K562 (cell line): ENCODE measurements at regions not wholly inside any gene's neighbourhood (a gene's known extent, or its start where the extent isn't known, plus 50 kb on each side); places are given as distances from the start of the nearest gene placed in this dataset.

ENCODE experiments used
- ATAC-seq: fragments of 200-7000 bp; cut with Tn5 transposase; 3 replicates; pipeline ENCODE4 v1.9.1; 2020; ENCODE audit warnings: moderate library complexity
- BruUV-seq: library from RNA; stranded (reverse); fragments of 400-500 nt; replicated peaks from 2 replicates; lab custom pipeline; 2021; lab: Mats Ljungman, UMichigan
- CTCF ChIA-PET: fragments of 300-600 bp; formaldehyde crosslinking; extraction: SDS; loops from one replicate; lab custom pipeline; 2021; ENCODE audit warnings: low intra/inter-chr PET ratio; lab: Yijun Ruan, JAX
- POLR2A ChIA-PET: fragments of 300-600, 350-650 bp; sonication (Branson Sonifier 250); formaldehyde crosslinking; extraction: SDS; loops from one replicate; lab custom pipeline; 2021; ENCODE audit warnings: antibody characterized with exemption, inconsistent platforms; lab: Yijun Ruan, JAX
- DNase-seq, 4 experiments: peaks; one replicate each; pipeline versions ENCODE4 v3.0.0 to v3.0.0-alpha.2; 2011 to 2018; ENCODE audit warnings: low spot score in 3 of 4, mixed read lengths in 3 of 4; ENCODE audit errors: extremely low read depth in 1 of 4
- FAIRE-seq: peaks from 2 replicates; lab custom pipeline; 2011; peaks lifted over from hg19 to GRCh38; lab: Jason Lieb, UNC
- H2AFZ ChIP-seq: 2 replicates; pipeline ENCODE4 v1.6.0; 2011; ENCODE audit warnings: low read depth, low read length, control low read depth, inconsistent platforms
- H3K27ac ChIP-seq: fragments of 200-600 bp; 3 replicates; pipeline ENCODE4 v1.8.0; 2011; ENCODE audit warnings: low read depth, mild to moderate bottlenecking, control low read depth, inconsistent platforms, low read length, moderate library complexity, mixed read lengths; ENCODE audit errors: extremely low read depth
- H3K27me3 ChIP-seq, 2 experiments: fragments of 300-600 bp in 1 of 2; 2 replicates in 1 of 2; 3 replicates in 1 of 2; pipeline versions ENCODE4 v1.6.0 to v1.8.0; 2011; ENCODE audit warnings: inconsistent platforms in 2 of 2, low read length in 2 of 2, mild to moderate bottlenecking in 1 of 2, mixed read lengths in 1 of 2, moderate library complexity in 1 of 2; ENCODE audit not compliant: control insufficient read depth in 2 of 2, insufficient read depth in 2 of 2
- H3K36me3 ChIP-seq: fragments of 300-600 bp; 3 replicates; pipeline ENCODE4 v1.8.0; 2011; ENCODE audit warnings: mild to moderate bottlenecking, low read length, inconsistent platforms; ENCODE audit not compliant: control insufficient read depth, insufficient read depth
- H3K4me1 ChIP-seq, 2 experiments: fragments of 200-600 bp in 1 of 2; replicated peaks in 1 of 2; 2 replicates in 1 of 2; 3 replicates in 1 of 2; pipeline versions ENCODE4 v1.5.1 to v1.8.0; 2011; ENCODE audit warnings: inconsistent platforms in 2 of 2, low read length in 2 of 2, mild to moderate bottlenecking in 1 of 2, mixed read lengths in 1 of 2, moderate library complexity in 1 of 2; ENCODE audit not compliant: control insufficient read depth in 2 of 2, insufficient read depth in 2 of 2
- H3K4me2 ChIP-seq: 2 replicates; pipeline ENCODE4 v1.6.1; 2011; ENCODE audit warnings: low read length, control low read depth, inconsistent platforms, mixed read lengths; ENCODE audit not compliant: insufficient read depth
- H3K4me3 ChIP-seq: fragments of 200-600 bp; sonication (generic), shearing (Covaris generic); 2 replicates; pipeline ENCODE4 v1.5.1; 2016; ENCODE audit warnings: control low read depth, inconsistent platforms
- H3K79me2 ChIP-seq: fragments of 200-600 bp; 3 replicates; pipeline ENCODE4 v1.8.0; 2011; ENCODE audit warnings: low read length, inconsistent platforms; ENCODE audit not compliant: control insufficient read depth, insufficient read depth
- H3K9ac ChIP-seq, 2 experiments: 2 replicates each; pipeline versions ENCODE4 v1.6.0 to v1.6.1; 2011; ENCODE audit warnings: low read depth in 2 of 2, low read length in 2 of 2, control low read depth in 1 of 2, inconsistent platforms in 1 of 2, mild to moderate bottlenecking in 1 of 2, mixed read lengths in 1 of 2; ENCODE audit not compliant: insufficient read depth in 1 of 2
- H3K9me1 ChIP-seq: one replicate; pipeline ENCODE4 v1.6.0; 2011; ENCODE audit warnings: inconsistent platforms, mild to moderate bottlenecking, low read length, moderate library complexity; ENCODE audit not compliant: control insufficient read depth, insufficient read depth
- H3K9me3 ChIP-seq: replicated peaks from 2 replicates; pipeline ENCODE4 v1.5.1; 2011; ENCODE audit warnings: low read depth, low read length, inconsistent platforms; ENCODE audit not compliant: control insufficient read depth, insufficient read depth
- H4K20me1 ChIP-seq: replicated peaks from 2 replicates; pipeline ENCODE4 v1.6.1; 2011; ENCODE audit warnings: low read length, inconsistent platforms, mixed read lengths; ENCODE audit not compliant: control insufficient read depth, insufficient read depth
- EP300 ChIP-seq: IDR thresholded peaks from 2 replicates; pipeline ENCODE4 v1.6.1; 2012; ENCODE audit warnings: low read length, improper control_type of control experiment
- HNRNPK ChIP-seq: fragments of 200-400 bp; formaldehyde crosslinking; IDR thresholded peaks from one replicate; pipeline ENCODE4 v1.6.1; 2018; ENCODE audit warnings: mild to moderate bottlenecking, low read depth, low read length; ENCODE audit not compliant: poor library complexity, severe bottlenecking
- NFIX ChIP-seq: fragments of 250-450 bp; sonication (Bioruptor Pico); IDR thresholded peaks from 2 replicates; pipeline ENCODE4 v1.4.0; 2020; ENCODE audit warnings: low read depth, mild to moderate bottlenecking, moderate library complexity
- RBFOX2 ChIP-seq: fragments of 200-400 bp; formaldehyde crosslinking; IDR thresholded peaks from 2 replicates; pipeline ENCODE4 v1.6.1; 2017; ENCODE audit warnings: low read depth, mild to moderate bottlenecking, low read length, moderate library complexity
- SPI1 ChIP-seq: IDR thresholded peaks from 2 replicates; pipeline ENCODE4 v1.6.1; 2011; ENCODE audit warnings: low read depth, low read length, control low read depth, borderline replicate concordance
- in situ Hi-C: fragments of 300-500 bp; cut with MboI; formaldehyde crosslinking; loops from 4 replicates; pipeline ENCODE4 v1.15.0; 2018; ENCODE audit warnings: inconsistent platforms, mixed read lengths
- intact Hi-C: fragments of 100-400 bp; cut with micrococcal nuclease; formaldehyde crosslinking; loops from 2 replicates; pipeline ENCODE4 v1.14.2; 2022
- TF ChIP-seq, protein P1 (sequence below): fragments of 250-450 bp; sonication (Bioruptor Pico); IDR thresholded peaks from 2 replicates; pipeline ENCODE4 v1.5.0; 2021; ENCODE audit warnings: mild to moderate bottlenecking, moderate library complexity

DNA sequence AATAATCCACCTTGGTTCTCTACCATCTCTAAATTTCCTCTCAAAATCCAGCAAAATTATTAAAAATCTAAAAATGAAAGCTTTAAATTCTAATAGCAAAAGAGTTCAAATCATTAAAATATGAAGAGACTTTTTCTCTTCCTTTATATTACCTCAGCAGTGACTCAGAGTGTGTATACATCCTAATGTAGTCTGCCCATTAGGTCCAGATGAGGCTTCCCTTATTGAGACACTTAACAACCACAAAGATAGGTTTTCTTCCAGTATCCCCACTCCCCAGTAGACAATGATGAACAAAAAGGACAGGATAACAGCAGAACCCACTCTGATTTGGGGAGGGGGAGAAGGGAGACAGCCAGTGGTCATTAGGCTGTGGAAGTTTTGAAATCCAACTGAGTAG lies 61.5 kb upstream of the DCBLD2 start:
- Histone ChIP-seq H3K27me3 (no peaks in the 10 kb centered on the region), H3K9me1 (no peaks in the 10 kb centered on the region), H4K20me1 (no peaks in the 10 kb centered on the region), H3K79me2 (no peaks in the 10 kb centered on the region), H3K36me3 (no peaks in the 10 kb centered on the region), H3K27ac (no peak overlapping the region), H3K9me3 (no peaks in the 10 kb centered on the region), H3K9ac (no peak overlapping the region), H3K4me2 (no peak overlapping the region), H3K4me1 (no peaks in the 10 kb centered on the region), H3K4me3 (no peak overlapping the region), H2AFZ (no peak overlapping the region)
- POLR2A ChIA-PET, result no interaction called here
- FAIRE-seq, result no peak
- intact Hi-C loops (no loop called here), in situ Hi-C loops (no loop called here)
- no peak for ATAC-seq
- DNase-seq, result no peak
- TF ChIP-seq EP300 (no peak), HNRNPK (no peak), RBFOX2 (no peak), NFIX (CRISPR knock-in tag) (no peak), SPI1 (no peak)
- TF ChIP-seq, protein P1, sequence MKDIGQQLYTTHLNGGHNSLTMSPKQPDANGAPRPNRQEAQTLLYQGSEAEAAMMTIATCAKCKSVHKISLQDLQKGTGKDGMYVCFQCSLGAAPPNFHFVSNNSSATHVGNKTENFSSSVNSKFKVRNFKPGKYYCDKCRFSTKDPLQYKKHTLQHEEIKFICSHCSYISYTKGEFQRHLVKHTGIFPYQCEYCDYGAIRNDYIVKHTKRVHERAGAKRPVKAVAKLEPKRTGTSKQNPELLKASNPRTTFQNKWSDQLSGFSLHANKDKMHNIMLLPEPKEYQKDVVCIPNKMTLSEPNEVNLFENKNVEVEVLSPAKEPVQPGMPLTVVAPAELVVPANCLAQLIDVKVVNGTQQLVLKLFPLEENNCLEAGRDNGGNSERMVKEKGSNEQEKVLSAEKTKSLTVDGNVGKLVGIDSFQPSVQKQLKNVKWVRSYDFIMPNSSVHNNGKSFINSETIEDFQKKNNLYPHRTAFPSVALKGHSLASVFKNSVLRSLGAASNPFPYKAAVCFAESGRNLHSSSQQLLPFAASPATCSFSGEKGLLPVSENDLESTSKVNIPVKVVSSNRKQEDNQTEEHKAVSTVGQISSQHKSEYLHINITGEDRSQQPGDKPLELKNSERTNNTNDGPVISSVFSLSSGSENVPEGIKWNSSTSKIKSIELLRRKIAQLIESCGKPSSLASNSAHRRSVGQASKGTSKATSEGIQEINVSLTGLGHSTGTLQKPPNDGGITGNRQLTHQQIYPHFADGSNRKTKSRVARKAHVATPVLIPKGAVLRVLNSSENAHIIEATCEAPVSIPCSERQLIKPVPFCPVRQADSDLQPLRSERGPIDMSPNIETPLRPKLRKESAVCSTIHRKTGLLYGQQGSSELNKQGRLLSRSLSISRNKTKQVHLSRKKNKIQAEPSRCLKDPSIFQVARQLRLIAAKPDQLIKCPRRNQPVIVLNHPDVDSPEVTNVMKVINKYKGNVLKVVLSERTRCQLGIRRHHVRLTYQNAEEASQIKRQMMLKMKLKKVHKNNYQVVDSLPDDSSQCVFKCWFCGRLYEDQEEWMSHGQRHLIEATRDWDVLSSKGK, result no peak
- BruUV-seq, result no TSS peak
- CTCF ChIA-PET, result no interaction called here
